HG02852 (cell line): ENCODE measurements at regions not wholly inside any gene's neighbourhood (a gene's known extent, or its start where the extent isn't known, plus 50 kb on each side); places are given as distances from the start of the nearest gene placed in this dataset.
"Not testable (repeated sequence)": the region's sequence is repeated elsewhere in the genome, so short reads cannot be mapped to it uniquely, and the experiment has no call there.

Experiments
- ATAC-seq: cut with Tn5 transposase; IDR thresholded peaks from one replicate; pipeline ENCODE4 v1.9.1; 2021; ENCODE audit warnings: mild to moderate bottlenecking, moderate library complexity; ENCODE audit not compliant: unreplicated experiment

DNA sequence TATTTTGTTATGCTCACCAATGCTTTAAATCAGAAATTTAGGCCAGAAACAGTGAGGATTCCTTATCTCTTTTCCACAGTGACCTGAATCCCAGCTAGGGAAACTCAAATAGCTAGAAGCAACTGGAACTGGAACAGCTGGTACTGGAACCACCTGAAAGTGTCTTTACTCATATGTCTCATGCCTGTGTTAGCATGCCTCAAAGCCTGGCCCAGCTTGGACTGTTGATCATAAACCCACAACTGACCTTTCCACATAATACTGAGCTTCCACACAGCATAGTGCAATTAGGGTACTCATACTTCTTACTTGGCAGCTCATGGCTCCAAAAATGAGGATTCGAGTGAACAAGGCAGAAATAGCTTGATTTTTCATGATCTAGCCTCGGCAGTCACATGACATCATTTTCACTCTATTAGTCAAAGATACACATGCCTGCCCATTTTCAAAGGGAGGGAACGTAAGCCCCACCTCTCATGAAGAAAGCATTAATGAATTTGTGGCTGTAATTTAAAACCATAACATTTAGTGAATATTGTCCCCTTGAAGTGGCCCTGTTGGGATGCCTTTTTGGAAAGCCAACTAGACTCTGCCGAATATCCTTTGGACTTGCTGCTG lies 80.8 kb upstream of the ACSL1 start:
- no peak for ATAC-seq

DNA sequence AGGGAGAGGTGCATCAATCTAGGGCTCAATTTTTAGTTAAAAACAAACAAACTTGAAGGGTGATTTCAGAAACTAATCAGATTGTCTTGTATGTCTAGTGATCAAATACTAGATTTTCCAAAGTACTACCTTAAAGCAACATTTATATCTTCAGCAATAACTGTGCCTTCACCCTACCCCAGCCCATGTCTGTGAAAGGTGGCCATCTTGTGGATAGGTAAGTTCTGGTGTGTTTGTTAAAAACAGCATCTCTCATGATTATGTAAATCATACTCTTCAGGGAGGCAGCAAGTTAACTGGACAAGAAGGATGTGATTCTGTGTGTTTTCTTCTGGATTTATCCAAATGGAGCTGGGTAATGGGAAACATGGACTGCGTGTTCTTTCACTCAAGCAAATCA lies 81.4 kb upstream of the ACSL1 start:
- no peak for ATAC-seq

- no peak for ATAC-seq
These were observed 82.0 kb upstream of the ACSL1 start for GRCh38 chr4:184907810-184908209.

DNA sequence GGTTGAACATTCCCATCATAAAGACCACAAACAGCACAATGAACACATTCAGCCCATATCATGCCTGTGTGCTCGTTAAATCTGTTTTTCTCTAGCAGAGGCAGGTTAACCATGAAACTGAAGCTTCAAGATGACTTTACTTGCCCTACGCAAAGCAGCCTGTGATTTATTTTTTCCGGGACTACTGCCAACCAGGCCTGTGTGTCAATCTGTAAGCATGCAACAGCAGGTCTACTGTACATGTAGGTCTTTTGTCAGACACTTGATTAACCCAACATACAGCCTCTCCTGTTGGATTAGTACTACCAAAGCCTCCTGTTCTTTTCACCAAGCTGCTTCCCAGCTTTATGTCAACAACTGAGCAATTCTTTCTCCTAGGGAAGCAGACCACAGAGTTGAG lies 85.5 kb upstream of the ACSL1 start:
- no peak for ATAC-seq

GRCh38 chr4:184913356-184914143 lies 87.8 kb upstream of the ACSL1 start:
- ATAC-seq = no peak

- ATAC-seq = not testable (repeated sequence)
These were observed 93.0 kb upstream of the ACSL1 start for GRCh38 chr4:184918799-184919198.

- ATAC-seq = no peak
These were observed 95.7 kb upstream of the ACSL1 start for GRCh38 chr4:184921456-184921855.

DNA sequence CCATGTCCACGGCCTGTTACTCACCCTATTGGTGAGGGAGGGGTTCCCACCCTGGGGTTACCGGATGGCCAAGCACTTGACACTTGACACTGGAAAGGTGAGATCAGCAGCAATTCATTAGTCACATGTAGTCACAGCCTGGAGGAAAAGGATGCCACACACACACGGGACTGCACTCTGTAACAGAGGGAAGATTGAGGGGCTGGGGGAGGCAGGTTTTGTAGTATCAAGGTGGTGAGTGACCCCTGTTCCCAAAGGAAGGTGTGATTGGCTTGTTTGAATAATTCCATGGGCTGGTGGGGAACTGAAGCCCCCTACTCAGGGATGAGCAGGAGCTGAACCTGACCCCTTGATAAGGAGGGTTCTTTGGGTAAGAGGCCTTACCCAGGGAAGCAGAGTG lies 96.0 kb upstream of the HELT start:
- ATAC-seq = no peak

GRCh38 chr4:184924516-184924915 lies 93.8 kb upstream of the HELT start:
- no peak for ATAC-seq

DNA sequence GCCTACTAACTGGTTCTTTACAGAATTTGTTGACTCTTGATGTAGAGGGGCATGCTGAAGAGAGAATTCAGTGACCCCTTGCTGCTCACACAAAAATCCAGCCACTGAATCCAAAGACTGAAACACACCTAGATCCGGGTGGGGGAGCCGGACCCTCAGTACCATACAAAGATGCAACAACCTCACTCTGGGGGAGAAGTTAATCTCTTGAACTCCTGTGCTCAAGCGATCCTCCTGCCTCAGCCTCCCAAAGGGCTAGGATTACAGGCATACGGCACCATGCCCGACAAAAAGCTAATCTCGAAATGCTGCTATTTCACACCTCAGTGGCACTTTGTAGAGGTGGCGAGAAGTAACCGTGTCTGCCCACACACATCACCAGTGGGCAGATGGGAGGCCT lies 88.8 kb upstream of the HELT start:
- ATAC-seq = no peak

GRCh38 chr4:184930026-184930425 lies 88.3 kb upstream of the HELT start:
- ATAC-seq = no peak

DNA sequence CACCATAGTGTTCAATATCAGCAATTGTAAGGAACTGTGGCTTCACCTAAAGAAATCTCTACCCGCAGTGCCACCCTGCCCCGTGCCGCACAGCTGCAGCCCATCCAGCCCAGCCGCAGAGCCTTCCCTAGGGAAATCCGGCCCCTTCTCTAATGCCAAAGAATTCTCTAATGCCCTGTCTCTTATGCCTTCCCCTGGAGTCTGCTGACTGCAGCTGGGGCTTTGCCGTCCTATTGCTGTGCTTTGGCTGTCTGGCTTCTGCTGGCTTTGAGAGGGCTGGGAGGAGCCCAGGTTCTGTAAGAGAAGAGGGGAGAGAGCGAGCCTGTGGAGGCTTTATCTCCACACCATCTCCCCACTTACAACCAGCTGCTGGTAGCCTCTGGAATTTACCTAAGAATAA lies 85.9 kb upstream of the HELT start:
- no peak for ATAC-seq

DNA sequence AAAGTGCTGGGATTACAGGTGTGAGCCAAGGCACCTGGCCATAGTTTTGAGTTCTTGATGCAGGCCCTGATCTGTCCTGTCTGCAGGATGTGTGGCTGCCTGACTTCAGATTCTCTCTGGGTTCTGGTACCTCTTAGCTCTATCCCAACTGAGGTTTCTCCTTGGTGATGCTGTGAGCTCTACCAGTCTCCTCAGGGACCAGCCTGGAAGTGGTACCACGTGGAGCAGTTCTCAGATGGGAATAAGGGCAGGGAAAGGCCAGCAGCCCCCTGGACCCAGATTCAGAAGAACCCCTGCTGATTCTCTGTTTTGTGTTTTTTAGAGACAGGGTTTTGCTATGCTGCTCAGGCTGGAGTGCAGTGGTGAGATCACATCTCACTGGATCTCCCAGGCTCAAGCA lies 85.0 kb upstream of the HELT start:
- no peak for ATAC-seq

DNA sequence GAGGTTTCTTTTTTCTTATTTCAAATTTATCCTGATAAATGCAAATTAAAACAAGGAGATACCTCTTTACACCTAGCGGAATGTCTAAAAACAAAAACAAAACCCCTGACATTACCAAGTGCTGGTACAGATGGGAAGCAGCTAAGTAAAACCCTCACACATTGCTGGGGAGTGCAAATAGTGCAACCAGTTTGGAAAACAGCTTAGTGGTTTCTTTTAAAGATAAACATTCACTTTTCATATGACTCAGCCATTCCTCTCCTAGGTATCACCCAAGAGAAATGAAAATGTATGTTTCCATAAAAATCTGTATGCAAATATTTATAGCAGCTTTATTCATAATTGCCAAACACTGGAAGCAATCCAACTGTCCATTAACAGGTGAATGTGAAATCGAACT lies 84.1 kb upstream of the HELT start:
- ATAC-seq = no peak

- ATAC-seq = no peak
These were observed 83.3 kb upstream of the HELT start for GRCh38 chr4:184934961-184935360.

DNA sequence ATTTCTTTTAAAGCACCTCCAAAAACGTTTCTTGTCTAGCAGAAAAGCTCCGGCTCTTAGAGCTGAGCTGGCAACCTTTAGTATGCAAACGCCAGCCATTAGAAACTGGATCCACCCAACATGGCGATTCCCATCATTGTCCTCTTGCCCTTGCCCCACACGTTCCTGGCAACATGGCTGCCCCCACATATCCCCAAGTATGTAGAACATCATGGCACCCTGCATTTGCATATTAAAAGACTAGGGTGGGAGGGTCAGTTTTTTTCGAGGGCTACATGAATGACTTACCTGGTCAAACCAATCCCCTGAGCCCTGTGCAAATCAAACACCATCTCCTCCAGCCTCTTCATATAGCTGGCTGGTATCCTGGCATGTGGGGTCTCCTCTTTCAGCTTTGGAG lies 82.2 kb upstream of the HELT start:
- no peak for ATAC-seq

GRCh38 chr4:184937030-184937710 lies 81.1 kb upstream of the HELT start:
- ATAC-seq = no peak

- no peak for ATAC-seq
These were observed 80.5 kb upstream of the HELT start for GRCh38 chr4:184937745-184938144.

- no peak for ATAC-seq
These were observed 79.4 kb upstream of the HELT start for GRCh38 chr4:184938871-184939270.

DNA sequence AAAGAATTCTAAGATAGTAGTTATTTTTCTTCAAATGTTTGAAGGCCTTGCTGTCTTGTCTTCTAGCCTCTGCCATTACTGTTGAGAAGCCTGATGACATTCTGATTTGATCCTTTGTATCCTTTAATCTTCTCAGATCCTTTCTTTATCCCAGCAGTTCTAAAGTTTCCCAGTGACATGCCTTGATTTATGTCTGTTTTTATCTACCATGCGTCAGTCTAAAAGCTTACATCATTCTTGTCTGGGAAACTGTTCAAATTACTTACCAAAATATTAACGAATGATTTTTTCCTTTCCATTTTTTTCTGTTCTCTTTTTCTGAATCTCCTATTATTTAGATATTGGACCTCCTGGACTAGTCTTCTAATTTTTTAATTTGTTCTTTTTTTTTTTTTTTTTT lies 78.3 kb upstream of the HELT start:
- ATAC-seq = no peak

- ATAC-seq = no peak
These were observed 77.8 kb upstream of the HELT start for GRCh38 chr4:184940500-184940899.
